RKO (cell line): ENCODE measurements at regions not wholly inside any gene's neighbourhood (a gene's known extent, or its start where the extent isn't known, plus 50 kb on each side); places are given as distances from the start of the nearest gene placed in this dataset.

Experiments used
- DNase-seq: peaks from one replicate; pipeline ENCODE4 v3.0.0-alpha.2; 2016; ENCODE audit warnings: low spot score

DNA sequence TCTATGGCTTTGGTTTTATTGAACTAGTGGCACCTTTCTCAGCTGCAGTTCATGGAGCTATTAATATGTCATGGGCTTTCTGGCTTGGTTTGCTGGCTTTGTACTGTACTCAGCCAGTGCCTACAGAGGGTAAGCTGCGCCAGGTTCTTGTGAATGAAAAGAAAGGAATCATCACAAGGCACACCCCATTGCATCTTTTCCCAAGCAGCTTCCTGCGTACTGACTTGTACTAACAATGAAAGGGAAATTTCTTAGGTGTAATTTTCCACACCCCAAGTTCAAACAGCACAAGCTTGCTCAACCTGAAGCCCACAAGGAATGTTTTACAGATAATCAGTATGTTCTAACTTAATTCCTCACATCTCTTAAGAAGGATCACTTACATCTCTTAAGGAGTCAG is 78.0 kb upstream of the TNFSF18 start:
- DNase-seq, result no peak

DNA sequence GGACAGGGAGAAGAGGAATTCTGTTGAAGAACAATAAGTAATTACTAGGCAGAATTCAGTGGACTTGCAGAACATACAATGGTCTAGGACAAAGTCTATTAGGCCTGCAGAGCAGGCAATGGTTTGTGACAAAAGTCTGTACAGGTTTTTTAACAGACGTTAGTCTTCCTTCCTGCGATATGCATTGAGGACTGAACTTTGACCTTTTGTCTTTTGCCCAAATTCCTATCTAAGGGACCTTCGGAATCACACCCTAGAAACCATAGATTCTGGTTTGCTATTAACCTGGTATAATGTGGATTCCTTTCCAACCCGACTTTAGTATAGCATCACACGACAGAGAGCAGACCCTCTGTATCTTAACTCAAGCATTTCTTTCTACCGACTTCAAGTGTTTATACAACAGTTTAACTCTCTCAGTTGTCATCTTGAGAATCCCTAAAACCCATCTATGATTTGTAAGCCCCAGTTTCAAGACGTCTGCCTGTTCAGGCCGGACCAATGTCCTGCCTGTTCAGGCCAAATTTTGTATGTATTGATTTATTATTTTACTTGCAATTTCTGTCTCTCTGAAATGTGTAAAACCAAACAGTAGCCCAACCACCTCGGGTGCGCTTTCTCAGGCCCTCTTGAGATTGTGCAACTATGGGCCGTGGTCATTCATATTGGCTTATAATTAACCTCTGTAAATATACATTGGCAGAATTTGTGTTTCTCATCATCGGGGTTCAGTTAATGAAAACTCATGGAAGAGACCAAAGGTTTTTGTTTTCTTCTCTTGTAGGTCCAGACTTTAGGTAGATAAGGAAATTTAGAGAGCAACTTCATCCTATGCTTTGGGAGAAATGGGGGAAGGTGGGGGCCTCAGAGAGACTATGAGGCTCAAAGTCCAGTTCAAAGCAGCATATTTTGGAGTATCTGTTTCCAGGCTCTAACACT is 76.9 kb upstream of the TNFSF18 start:
- DNase-seq, result no peak

DNA sequence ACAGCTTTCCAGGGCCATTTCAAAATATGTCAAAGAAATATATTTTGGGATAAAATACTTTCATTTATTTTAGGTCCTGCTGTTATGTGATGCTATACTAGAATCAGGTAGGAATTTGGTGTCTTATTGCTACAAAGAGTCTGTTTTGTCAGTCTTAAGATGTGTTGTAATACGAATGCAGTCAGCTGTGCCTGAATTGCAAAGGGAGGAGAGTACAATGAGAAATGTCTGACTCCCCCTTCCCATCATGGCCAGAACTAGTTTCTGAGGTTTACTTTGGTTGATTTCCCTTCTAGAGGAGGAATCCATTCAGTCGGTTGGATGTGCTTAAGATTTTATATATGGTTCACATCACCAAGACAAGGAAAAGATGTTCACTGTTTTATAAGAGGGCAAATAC is 75.7 kb upstream of the TNFSF18 start:
- DNase-seq, result no peak

DNA sequence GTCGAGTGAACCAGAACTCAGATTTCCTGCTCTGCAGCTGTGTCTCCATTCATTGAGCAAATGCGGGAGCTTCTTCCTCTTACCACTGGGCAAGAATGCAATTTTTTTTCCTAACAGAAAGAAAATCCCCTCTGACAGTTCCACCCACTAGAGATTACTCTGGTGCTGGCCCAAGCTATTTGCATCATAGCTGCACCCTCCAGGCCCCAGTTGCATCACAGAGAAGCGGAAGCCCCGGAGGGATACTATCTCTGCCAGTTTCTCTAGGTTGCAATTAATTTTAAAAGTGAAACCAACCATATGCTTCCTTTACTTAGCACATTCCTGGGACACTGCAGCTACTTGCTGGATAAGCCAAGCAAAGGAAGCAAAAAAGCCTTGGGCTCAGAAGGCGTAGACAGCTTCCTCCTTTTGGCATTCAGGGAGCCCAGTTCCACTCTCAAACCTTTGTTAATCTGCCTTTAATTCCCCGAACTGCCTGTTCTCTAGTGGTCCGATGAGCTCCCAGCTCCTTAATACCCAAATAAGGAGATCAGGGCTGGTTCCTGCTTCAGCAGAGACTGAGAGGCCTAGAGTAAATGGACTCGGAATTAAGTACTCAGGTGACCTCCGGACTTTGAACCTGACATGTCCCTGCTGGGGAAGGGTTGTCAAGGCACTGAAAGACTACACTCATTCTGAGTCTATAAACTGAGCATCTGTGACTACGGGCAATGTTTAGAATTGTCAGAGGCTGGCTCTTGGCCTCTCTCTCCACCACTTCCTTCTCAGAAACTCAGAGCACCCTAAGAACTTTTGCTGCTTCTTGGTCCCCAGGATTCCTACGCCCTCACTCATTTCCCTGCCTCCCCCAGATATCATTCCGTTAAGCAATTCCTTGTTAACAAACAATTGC is 72.5 kb upstream of the TNFSF18 start:
- no peak for DNase-seq

DNA sequence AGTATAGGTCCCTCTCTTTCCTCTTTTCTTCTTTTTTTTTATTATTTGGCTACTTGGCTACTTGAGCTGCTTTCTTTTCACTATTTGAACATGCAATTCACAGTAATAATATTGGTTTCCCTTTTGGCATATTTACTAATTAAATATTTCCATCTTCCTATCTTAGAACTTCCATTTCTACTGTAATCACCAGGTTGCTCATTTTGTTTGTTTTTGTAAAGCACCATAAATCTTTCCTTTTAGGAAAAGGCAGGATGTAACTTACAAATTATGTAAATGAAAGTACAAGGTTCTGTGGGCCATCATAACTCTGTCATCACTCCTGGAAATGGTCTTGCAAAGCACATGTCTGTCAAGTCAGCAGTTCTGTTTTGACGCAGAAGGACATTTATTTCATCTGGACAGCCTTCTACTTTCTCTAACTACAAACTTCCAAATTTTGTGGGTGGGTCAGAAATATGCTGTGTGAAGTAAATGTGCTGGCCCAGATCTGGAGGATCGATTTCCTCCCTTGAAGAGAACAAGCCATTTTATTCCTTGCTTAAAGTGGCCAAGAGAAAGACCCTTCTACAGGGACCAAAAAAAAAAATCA is 71.7 kb upstream of the TNFSF18 start:
- no peak for DNase-seq

DNA sequence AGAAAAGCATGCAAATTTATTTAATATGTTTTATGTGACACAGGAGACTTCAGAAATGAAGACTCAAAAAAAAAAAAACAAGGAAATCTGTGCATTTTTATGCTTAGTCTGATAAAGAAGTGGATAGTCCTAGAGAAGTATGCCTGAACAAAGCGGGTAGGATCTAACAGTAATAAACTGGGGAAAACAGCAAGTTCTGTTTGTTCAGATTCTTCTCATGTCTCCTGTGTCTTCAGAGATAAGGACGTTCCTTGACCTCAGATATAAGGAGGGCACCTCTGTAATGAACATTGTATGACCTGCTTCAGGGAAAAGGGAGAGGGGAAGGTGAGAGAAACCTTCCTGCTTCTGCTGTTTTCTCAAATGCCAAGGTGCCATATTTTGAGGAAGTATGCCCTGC is 67.7 kb upstream of the TNFSF18 start:
- no peak for DNase-seq

DNA sequence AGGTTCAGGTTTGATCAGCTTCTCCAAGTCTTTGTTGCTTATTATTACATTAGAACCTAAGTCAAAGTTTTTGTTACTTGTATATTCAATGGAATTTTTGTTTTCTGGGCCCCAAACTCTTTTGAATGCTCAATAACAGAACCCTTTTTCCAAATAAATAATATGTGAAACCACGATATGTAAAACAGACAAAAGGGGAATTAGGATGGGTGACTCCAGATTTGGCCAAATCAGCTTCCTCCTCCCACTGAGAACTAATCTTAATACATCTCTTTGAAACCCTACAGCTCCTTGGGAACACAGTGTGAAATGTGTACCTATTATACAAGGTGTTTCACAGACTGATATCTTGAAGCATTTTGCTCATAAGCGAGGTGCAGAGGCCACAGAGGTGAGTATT is 67.0 kb upstream of the TNFSF18 start:
- DNase-seq, result no peak

DNA sequence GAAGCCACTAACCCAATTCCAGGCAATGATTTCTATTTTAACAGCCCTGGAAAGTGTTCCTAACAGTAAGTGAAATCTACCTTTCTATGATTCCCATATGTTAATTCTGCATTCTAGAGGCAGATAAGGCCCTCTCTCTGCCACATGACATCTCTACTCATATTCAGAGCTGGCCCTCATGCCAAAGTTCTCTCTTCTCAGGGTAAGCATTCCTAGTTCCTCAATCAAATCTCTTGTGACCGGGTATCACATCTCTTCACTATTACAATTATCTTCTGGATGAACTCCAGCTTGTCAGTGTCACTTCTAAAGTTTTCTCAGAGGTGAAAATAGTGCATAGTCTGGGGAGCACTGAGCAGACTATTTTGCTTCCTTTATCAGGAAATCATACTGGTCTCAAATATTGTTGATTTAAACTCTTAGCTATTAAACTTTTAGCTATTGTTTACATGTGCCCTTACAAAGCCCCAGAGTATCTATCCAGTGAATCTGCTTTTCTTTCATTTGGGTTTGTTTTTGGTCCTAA is 66.4 kb upstream of the TNFSF18 start:
- DNase-seq, result no peak

DNA sequence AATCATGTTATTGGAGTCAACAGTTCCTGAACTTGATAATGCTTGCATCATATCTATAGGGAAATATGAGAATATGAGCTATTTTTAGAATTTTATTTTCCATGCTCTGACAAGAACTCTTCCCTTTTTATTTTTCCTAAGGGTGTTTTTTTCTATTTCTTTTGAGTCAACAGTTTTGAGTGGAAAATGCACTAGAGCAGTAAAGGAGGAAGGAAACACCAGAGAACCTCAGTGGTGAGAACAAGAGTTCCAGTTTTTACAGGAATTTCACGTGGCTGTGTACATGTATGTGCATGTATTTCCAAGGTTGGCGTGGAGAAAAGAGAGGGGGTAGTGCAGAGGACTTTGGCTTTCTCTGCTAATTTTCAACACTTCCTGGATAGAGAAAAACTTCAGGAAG is 63.6 kb upstream of the TNFSF18 start:
- DNase-seq, result no peak

DNA sequence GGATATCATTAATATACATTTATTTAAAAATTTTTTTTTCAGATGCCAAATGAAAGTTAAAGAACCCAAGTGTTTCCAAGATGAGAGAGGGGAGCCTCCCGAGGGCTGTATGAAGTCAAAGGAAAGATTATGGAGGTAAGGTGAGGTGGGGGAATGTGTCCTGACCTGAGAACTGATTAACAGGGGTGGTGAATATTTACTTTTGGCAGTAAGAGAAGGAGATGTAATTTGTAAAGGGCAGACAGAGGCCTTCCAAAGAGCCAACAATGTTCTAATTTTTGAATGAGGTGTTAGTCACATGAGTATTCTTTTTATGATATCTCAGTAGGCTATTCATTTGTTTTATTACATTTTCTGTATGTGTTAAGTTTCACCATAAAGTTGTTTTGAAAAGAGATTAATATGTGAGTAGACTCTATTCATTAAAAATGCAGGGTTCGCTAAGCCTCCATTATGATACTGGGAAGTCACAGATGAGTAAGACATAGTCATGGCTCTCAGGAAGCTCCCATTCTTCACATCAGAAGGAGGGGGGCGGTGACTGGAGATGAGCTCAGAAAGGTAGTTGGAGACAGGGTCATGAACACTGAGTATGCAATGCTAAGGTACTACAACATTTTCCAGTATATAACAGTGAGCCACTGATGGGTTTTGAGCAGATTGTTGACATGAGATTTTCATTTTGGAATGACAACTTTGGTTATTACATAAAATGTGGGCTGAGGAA is 62.4 kb upstream of the TNFSF18 start:
- DNase-seq, result peak; percentile 44

DNA sequence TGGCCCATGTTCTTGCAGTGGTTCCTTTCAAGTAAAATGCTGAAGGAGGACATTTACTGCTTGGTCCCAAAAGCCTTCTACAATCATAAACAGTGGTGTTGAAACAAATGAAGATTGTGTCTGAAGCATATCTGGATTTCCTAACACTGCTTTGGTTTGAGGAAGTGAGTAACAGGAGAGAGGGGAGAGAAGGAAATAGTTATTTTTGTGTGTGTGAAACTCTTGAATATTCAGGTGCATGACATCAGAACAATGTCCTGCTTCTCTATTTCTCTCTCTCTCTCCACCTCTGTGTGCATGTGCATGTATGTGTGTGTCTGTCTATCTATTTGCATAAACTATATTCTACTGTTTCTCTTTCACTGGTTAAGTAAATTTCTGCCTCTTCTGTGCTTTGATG is 61.4 kb upstream of the TNFSF18 start:
- no peak for DNase-seq

DNA sequence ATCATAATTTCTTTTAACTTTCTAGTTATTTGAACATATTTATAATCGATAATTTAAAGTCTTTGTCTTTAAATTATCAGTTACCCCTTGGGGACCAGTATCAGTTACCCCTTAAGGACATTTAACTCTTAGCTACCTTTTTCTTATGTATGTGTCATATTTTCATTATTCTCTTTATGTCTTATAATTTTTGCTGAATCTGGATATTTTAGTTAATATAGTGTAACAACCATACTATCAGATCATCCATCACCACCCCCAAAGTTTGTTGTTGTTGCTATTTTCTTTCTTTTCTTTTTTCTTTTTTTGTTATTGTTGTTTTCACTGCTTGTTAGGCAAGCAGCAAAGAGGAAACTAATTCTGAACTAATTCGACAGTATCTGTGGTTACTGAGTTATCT is 57.0 kb upstream of the TNFSF18 start:
- no peak for DNase-seq

DNA sequence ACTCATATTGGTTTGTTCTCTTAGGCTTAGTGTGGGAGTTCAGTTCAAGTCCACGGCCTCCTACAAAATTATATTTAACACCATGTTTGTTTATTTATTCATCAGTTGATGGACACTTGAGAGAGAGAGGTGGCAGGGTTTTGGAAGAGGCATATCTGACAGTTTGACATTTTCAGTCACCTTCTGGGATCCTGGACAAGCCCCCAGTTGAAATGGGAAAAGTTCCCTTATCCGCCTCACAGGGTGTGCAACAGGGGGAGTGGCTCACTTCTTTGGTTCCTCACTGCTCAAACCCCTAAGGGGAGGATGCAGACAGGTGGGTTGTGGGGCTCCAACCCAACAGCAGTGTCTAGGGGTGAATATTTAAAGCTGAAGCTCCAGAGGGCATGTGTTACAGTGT is 52.3 kb upstream of the TNFSF18 start:
- DNase-seq, result no peak

DNA sequence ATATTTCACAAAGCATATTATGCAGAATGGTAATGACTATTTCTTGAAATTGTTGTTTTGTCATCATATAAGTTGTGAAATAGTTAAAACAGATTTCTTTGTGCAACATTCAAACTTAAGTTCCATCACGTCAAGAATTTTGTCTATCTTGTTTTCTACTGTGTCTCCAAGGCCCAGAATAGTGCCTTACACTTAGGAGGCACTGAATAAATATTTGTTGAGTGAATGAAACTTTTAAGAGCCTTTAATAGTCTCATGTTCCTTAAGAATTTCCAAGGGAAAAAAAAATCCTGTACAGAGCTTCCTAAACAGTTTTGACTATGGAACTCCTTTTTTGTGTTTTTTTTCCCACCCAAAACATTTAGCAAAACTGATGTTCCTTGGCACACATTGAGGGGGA is 50.8 kb upstream of the TNFSF18 start:
- DNase-seq, result no peak

DNA sequence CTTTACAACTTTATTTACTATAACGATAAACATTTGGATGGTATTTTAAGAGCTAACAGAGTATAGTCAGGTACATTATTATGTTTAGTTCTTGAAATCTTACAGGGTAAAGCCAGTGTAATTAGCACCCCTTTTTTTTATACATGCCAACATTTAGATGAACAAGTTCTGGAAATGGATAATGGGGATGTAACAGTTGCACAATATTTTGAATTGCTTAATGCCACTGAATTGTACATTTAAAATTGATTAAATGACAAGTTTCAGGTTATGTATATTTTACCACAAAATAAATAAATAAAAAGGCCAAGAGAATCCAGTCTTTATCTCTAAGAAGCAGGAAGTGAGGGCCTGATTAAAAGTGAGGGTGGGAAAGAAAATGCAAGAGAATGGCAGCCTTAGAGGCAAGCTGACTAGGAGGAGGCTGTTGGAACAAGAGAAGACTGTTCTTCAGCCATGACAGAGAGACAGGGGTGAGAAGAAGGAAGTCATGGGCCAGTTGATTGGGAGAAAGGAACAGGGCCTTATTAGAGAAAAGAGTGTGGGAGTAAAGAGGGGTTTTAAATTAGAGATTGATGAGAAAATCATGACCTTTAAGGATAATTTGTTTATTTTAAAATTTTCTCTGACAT is 49.9 kb upstream of the TNFSF18 start:
- no peak for DNase-seq
